Erythroblast (primary cell): ENCODE measurements at regions not wholly inside any gene's neighbourhood (a gene's known extent, or its start where the extent isn't known, plus 50 kb on each side); places are given as distances from the start of the nearest gene placed in this dataset.

ENCODE experiments used
- GATA1 ChIP-seq: IDR thresholded peaks from 2 replicates; pipeline ENCODE4 v1.6.1; 2011; ENCODE audit warnings: low read depth, mild to moderate bottlenecking, control low read depth, low read length, moderate library complexity
- POLR2A ChIP-seq: IDR thresholded peaks from 2 replicates; pipeline ENCODE4 v1.6.1; 2011; ENCODE audit warnings: mild to moderate bottlenecking, low read length

- no peak for TF ChIP-seq POLR2A
- no peak for TF ChIP-seq GATA1
Observed at GRCh38 chr11:11081776-11082175, 223.9 kb upstream of the ZBED5 start.
